Testis (tissue), 2 donors: ENCODE measurements at regions not wholly inside any gene's neighbourhood (a gene's known extent, or its start where the extent isn't known, plus 50 kb on each side); places are given as distances from the start of the nearest gene placed in this dataset.

Experiments used
- CTCF ChIP-seq, 3 experiments: fragments of 450-650 bp in 2 of 3; fragments of 200-600 bp in 1 of 3; sonication (generic) in 1 of 3; IDR thresholded peaks; one replicate each; pipeline ENCODE4 v1.5.1; 2016 to 2019; ENCODE audit warnings: antibody characterized with exemption in 3 of 3, mild to moderate bottlenecking in 2 of 3, moderate library complexity in 1 of 3
- POLR2A ChIP-seq: fragments of 450-650 bp; IDR thresholded peaks from one replicate; pipeline ENCODE4 v1.6.1; 2017; ENCODE audit warnings: antibody characterized with exemption, mild to moderate bottlenecking, moderate library complexity

- TF ChIP-seq CTCF (IDR thresholded peaks at IDR 0.05) (no peak), POLR2A (no peak)
Measured at GRCh38 chr11:128234143-128234542, 353.2 kb downstream of the ETS1 start.
